ENCODE measurements at regions not wholly inside any gene's neighbourhood (a gene's known extent, or its start where the extent isn't known, plus 50 kb on each side); places are given as distances from the start of the nearest gene placed in this dataset.
"Not testable (repeated sequence)": the region's sequence is repeated elsewhere in the genome, so short reads cannot be mapped to it uniquely, and the experiment has no call there.

DNA sequence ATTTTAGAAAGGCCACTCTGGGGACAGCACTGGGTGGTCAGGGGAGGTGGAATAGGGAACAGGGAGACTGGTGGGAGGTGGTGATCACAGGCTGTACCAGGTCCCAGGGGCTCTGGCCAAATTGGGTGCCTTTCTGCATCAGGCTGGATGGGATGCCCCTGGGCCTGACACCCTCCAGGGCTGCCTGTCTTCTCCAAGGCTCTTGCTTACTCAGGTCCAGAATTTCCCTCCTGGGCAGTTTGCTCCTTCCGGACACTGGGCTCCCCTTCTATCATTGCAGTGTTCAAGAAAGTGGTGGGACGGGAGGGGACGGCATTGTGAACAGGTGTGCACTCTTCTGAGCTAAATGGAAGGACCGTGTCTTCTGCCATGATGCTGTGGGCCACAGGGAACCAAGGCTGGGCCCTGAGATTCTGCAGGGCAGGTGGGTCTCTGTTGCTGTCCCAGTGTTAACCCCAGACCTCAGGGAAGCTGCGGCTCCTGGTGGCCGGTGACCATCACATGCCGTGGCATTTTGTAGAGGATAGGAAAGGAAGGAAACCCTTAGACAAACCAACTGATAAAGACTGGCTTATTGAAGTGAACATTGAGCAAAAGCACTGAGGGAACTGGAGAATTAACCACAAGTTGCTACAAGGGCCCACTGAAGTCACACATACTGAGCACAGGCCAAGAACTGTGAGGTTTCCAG lies 93.7 kb upstream of the HS6ST1 start:
- H3K4me3 Mint-ChIP-seq: no peak overlapping the region
- DNase-seq: no peak
- H3K27ac Mint-ChIP-seq: no peak overlapping the region
- H3K4me1 Mint-ChIP-seq: no peaks in the 10 kb centered on the region
- H3K36me3 Mint-ChIP-seq (ENCODE audit: low read depth): no peaks in the 10 kb centered on the region
- no peaks in the 10 kb centered on the region for H3K9me3 Mint-ChIP-seq
- H3K27me3 Mint-ChIP-seq: no peaks in the 10 kb centered on the region
- intact Hi-C loops (cut with micrococcal nuclease): no loop called here

- Mint-ChIP-seq H3K27me3 (no peaks in the 10 kb centered on the region), H3K4me1 (no peaks in the 10 kb centered on the region), H3K4me3 (no peak overlapping the region), H3K27ac (no peak overlapping the region), H3K36me3 (ENCODE audit: low read depth) (no peaks in the 10 kb centered on the region), H3K9me3 (no peaks in the 10 kb centered on the region)
- intact Hi-C loops (cut with micrococcal nuclease): no loop called here
- no peak for DNase-seq
These were observed 94.5 kb upstream of the HS6ST1 start for GRCh38 chr2:128413014-128413717.

- DNase-seq: no peak
- H3K4me1 Mint-ChIP-seq: no peaks in the 10 kb centered on the region
- no peaks in the 10 kb centered on the region for H3K9me3 Mint-ChIP-seq
- H3K27ac Mint-ChIP-seq: no peak overlapping the region
- H3K36me3 Mint-ChIP-seq (ENCODE audit: low read depth): no peaks in the 10 kb centered on the region
- intact Hi-C loops (cut with micrococcal nuclease): no loop called here
- H3K27me3 Mint-ChIP-seq: no peaks in the 10 kb centered on the region
- no peak overlapping the region for H3K4me3 Mint-ChIP-seq
These were observed 95.2 kb upstream of the HS6ST1 start for GRCh38 chr2:128413718-128414341.

GRCh38 chr2:128414351-128414750 lies 95.7 kb upstream of the HS6ST1 start:
- no peaks in the 10 kb centered on the region for H3K27me3 Mint-ChIP-seq
- intact Hi-C loops (cut with micrococcal nuclease): no loop called here
- no peak for DNase-seq

GRCh38 chr2:128414946-128415778 lies 96.5 kb upstream of the HS6ST1 start:
- intact Hi-C loops (cut with micrococcal nuclease): no loop called here
- H3K4me3 Mint-ChIP-seq: no peak overlapping the region
- H3K4me1 Mint-ChIP-seq: no peaks in the 10 kb centered on the region
- H3K27me3 Mint-ChIP-seq: no peaks in the 10 kb centered on the region
- no peaks in the 10 kb centered on the region for H3K9me3 Mint-ChIP-seq
- H3K27ac Mint-ChIP-seq: no peak overlapping the region
- H3K36me3 Mint-ChIP-seq (ENCODE audit: low read depth): no peaks in the 10 kb centered on the region
- DNase-seq: no peak

More at GRCh38 chr2:128414351-128414750, 95.7 kb upstream of the HS6ST1 start:
- Mint-ChIP-seq H3K9me3 (no peaks in the 10 kb centered on the region), H3K4me3 (no peak overlapping the region), H3K4me1 (no peaks in the 10 kb centered on the region), H3K36me3 (ENCODE audit: low read depth) (no peaks in the 10 kb centered on the region), H3K27ac (no peak overlapping the region)

DNA sequence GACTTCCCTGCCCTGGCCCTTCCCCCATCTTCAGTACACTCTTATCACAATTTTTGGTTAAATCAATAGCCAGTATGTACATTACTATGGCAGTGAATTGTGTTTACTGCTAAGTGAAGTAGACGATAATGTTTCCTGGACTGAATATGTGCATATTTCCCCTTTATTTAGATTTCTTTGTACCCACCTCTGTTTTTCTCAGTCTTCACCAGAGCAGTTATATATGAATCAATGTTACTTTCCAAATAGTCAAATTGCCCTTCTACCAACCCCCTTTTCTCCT lies 97.1 kb upstream of the HS6ST1 start:
- Mint-ChIP-seq H3K27me3 (no peaks in the 10 kb centered on the region), H3K4me3 (no peak overlapping the region), H3K36me3 (ENCODE audit: low read depth) (no peaks in the 10 kb centered on the region), H3K9me3 (no peaks in the 10 kb centered on the region), H3K4me1 (no peaks in the 10 kb centered on the region), H3K27ac (no peak overlapping the region)
- intact Hi-C loops (cut with micrococcal nuclease): no loop called here
- DNase-seq: no peak

DNA sequence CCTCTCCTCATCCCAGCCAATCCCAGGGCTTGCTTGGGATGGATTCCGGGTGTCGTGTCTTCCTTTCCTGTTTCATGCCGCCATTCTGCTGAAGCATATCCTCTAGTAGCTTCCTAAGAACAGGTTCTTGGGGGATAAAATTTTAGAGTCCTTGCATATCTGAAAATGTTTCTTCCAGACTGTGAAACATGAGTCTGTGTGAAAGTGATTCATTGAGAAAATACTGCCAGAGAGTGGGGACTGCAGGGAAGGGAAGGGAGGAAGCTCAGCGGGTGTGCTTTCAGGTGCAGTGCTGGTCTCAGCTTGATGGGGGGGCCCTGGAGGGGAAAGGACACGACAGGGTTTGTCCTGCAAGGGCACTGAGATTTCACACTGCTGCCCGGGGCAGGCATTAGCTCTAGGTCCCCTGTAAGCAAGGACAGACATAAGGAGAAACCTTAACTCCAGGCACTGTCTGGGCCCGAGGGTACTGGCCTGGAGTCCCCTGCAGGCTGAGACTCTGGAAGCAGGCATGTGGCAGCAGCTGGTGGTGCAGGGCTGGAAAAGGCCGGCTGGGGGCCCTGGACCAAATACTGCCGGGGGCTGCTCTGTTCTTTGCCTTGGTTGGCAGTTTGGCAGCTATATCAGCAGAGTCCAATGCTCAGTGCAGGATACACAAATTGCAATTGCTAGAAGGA lies 97.6 kb upstream of the HS6ST1 start:
- no peaks in the 10 kb centered on the region for H3K9me3 Mint-ChIP-seq
- H3K4me1 Mint-ChIP-seq: no peaks in the 10 kb centered on the region
- no peak overlapping the region for H3K4me3 Mint-ChIP-seq
- no peaks in the 10 kb centered on the region for H3K36me3 Mint-ChIP-seq (ENCODE audit: low read depth)
- H3K27ac Mint-ChIP-seq: no peak overlapping the region
- H3K27me3 Mint-ChIP-seq: no peaks in the 10 kb centered on the region
- DNase-seq: no peak
- intact Hi-C loops (cut with micrococcal nuclease): no loop called here

- no peak for DNase-seq
- Mint-ChIP-seq H3K27ac (no peak overlapping the region), H3K36me3 (ENCODE audit: low read depth) (no peaks in the 10 kb centered on the region), H3K27me3 (no peaks in the 10 kb centered on the region), H3K9me3 (no peaks in the 10 kb centered on the region), H3K4me3 (no peak overlapping the region), H3K4me1 (no peaks in the 10 kb centered on the region)
- intact Hi-C loops (cut with micrococcal nuclease): no loop called here
These were observed 98.1 kb upstream of the HS6ST1 start for GRCh38 chr2:128416806-128417205.

- H3K4me3 Mint-ChIP-seq; DNase-seq; intact Hi-C loops (cut with micrococcal nuclease); H3K27me3 Mint-ChIP-seq; H3K9me3 Mint-ChIP-seq; H3K27ac Mint-ChIP-seq; H3K4me1 Mint-ChIP-seq; H3K36me3 Mint-ChIP-seq (ENCODE audit: low read depth): not testable (repeated sequence)
These were observed 98.6 kb upstream of the HS6ST1 start for GRCh38 chr2:128417264-128417663.

- Mint-ChIP-seq H3K36me3 (ENCODE audit: low read depth) (no peaks in the 10 kb centered on the region), H3K27ac (no peak overlapping the region), H3K9me3 (no peaks in the 10 kb centered on the region), H3K4me3 (no peak overlapping the region), H3K27me3 (no peaks in the 10 kb centered on the region), H3K4me1 (no peaks in the 10 kb centered on the region)
- intact Hi-C loops (cut with micrococcal nuclease): no loop called here
- no peak for DNase-seq
These were observed 101.5 kb upstream of the HS6ST1 start for GRCh38 chr2:128420131-128420530.

GRCh38 chr2:128420776-128421175 lies 102.1 kb upstream of the HS6ST1 start:
- Mint-ChIP-seq H3K36me3 (ENCODE audit: low read depth) (no peaks in the 10 kb centered on the region), H3K27ac (no peak overlapping the region), H3K4me1 (no peaks in the 10 kb centered on the region), H3K9me3 (no peaks in the 10 kb centered on the region), H3K27me3 (no peaks in the 10 kb centered on the region), H3K4me3 (no peak overlapping the region)
- intact Hi-C loops (cut with micrococcal nuclease): no loop called here
- DNase-seq: no peak

DNA sequence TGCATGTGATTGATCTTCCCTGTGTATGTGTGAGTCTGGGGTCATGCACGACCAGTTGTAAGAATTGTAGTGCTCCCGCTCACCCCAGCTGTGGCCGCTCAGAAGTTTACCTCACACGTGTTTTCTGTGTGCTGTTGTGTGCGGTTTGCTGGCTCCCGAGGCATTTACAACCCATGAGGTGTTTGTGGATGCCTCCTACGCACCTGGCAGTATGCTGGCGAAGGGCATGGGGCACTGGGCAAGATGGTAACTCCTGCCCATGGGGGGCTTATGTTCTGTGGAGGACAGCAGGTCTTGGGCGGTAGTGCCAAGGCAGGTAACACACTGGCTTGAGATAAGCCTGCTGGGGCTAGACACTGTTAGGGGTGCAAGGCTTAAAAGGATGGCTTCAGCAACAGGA lies 102.6 kb upstream of the HS6ST1 start:
- Mint-ChIP-seq H3K27ac (no peak overlapping the region), H3K27me3 (no peaks in the 10 kb centered on the region), H3K4me3 (no peak overlapping the region), H3K9me3 (no peaks in the 10 kb centered on the region), H3K36me3 (ENCODE audit: low read depth) (no peaks in the 10 kb centered on the region), H3K4me1 (no peaks in the 10 kb centered on the region)
- no peak for DNase-seq
- intact Hi-C loops (cut with micrococcal nuclease): no loop called here

- Mint-ChIP-seq H3K27ac (no peak overlapping the region), H3K27me3 (no peaks in the 10 kb centered on the region), H3K4me1 (no peaks in the 10 kb centered on the region), H3K9me3 (no peaks in the 10 kb centered on the region), H3K36me3 (ENCODE audit: low read depth) (no peaks in the 10 kb centered on the region), H3K4me3 (no peak overlapping the region)
- intact Hi-C loops (cut with micrococcal nuclease): no loop called here
- DNase-seq: no peak
These were observed 103.2 kb upstream of the HS6ST1 start for GRCh38 chr2:128421861-128422311.
